HCT116 (cell line): ENCODE measurements at regions not wholly inside any gene's neighbourhood (a gene's known extent, or its start where the extent isn't known, plus 50 kb on each side); places are given as distances from the start of the nearest gene placed in this dataset.

Experiments
- ATAC-seq: fragments of 200-7000 bp; cut with Tn5 transposase; 2 replicates; pipeline ENCODE4 v1.9.1; 2020; ENCODE audit warnings: mild to moderate bottlenecking, moderate library complexity
- BruUV-seq: library from RNA; stranded (reverse); fragments of 400-500 nt; replicated peaks from 2 replicates; lab custom pipeline; 2021; lab: Mats Ljungman, UMichigan
- CTCF ChIA-PET: fragments of 300-600 bp; sonication (Branson Sonifier 250); formaldehyde crosslinking; loops from one replicate; lab custom pipeline; 2021; ENCODE audit warnings: antibody characterized with exemption; lab: Charles Lee
- POLR2A ChIA-PET: fragments of 300-600, 350-600 bp; sonication (Branson Sonifier 250); formaldehyde crosslinking; loops from one replicate; lab custom pipeline; 2021; ENCODE audit warnings: antibody characterized with exemption; lab: Charles Lee
- RAD21 ChIA-PET, 2 experiments: fragments of 300-600 bp; sonication (Branson Sonifier 250); formaldehyde crosslinking; loops; one replicate each; lab custom pipeline; 2023; ENCODE audit warnings: low total read pairs in 2 of 2; ENCODE audit not compliant: uncharacterized antibody in 2 of 2, unreplicated experiment in 2 of 2, low non-redundant PET in 1 of 2; lab: Charles Lee
- DNase-seq: peaks from one replicate; pipeline ENCODE4 v3.0.0-alpha.2; 2010; ENCODE audit warnings: low read depth, low spot score
- H2AFZ ChIP-seq: fragments of 200-600 bp; shearing (Covaris generic), sonication (generic); 2 replicates; pipeline ENCODE4 v1.6.1; 2017; ENCODE audit warnings: low read depth, mixed run types, mixed read lengths, antibody characterized with exemption, low read length; ENCODE audit not compliant: poor library complexity, severe bottlenecking
- H3K27ac ChIP-seq: 2 replicates; pipeline ENCODE4 v1.5.1; 2012; ENCODE audit warnings: low read depth, low read length
- H3K27me3 ChIP-seq: fragments of 200-600 bp; sonication (generic); 2 replicates; pipeline ENCODE4 v1.6.1; 2016; ENCODE audit warnings: mixed run types, low read length, mixed read lengths; ENCODE audit not compliant: insufficient read depth
- H3K36me3 ChIP-seq, 2 experiments: fragments of 200-500 bp in 1 of 2; fragments of 200-600 bp in 1 of 2; sonication (Bioruptor generic) in 1 of 2; sonication (generic) in 1 of 2; 2 replicates each; pipeline versions ENCODE4 v1.5.1 to v1.6.1; 2014 to 2016; ENCODE audit warnings: low read length in 2 of 2, inconsistent platforms in 1 of 2, mixed read lengths in 1 of 2, mixed run types in 1 of 2; ENCODE audit not compliant: insufficient read depth in 2 of 2, control insufficient read depth in 1 of 2
- H3K4me1 ChIP-seq, 2 experiments: fragments of 200-600 bp in 1 of 2; sonication (generic) in 1 of 2; 2 replicates each; pipeline versions ENCODE4 v1.5.1 to v1.6.1; 2012 to 2017; ENCODE audit warnings: low read length in 2 of 2, inconsistent platforms in 1 of 2, mild to moderate bottlenecking in 1 of 2, mixed read lengths in 1 of 2, mixed run types in 1 of 2, moderate library complexity in 1 of 2; ENCODE audit not compliant: insufficient read depth in 2 of 2, control insufficient read depth in 1 of 2
- H3K4me2 ChIP-seq: fragments of 200-600 bp; sonication (generic); 2 replicates; pipeline ENCODE4 v1.6.1; 2017; ENCODE audit warnings: mixed run types, low read length, mixed read lengths
- H3K4me3 ChIP-seq, 2 experiments: fragments of 200-600 bp in 1 of 2; sonication (generic) in 1 of 2; replicated peaks in 1 of 2; 2 replicates each; pipeline ENCODE4 v1.5.1; 2011 to 2016; ENCODE audit warnings: low read length in 2 of 2, control low read depth in 1 of 2, low read depth in 1 of 2, mild to moderate bottlenecking in 1 of 2, mixed read lengths in 1 of 2, mixed run types in 1 of 2
- H3K79me2 ChIP-seq: fragments of 200-600 bp; sonication (generic); 2 replicates; pipeline ENCODE4 v1.6.1; 2017; ENCODE audit warnings: mild to moderate bottlenecking, mixed run types, low read length, moderate library complexity, mixed read lengths; ENCODE audit not compliant: insufficient read depth
- H3K9ac ChIP-seq: fragments of 200-600 bp; sonication (generic); 2 replicates; pipeline ENCODE4 v1.6.1; 2016; ENCODE audit warnings: low read length, mixed read lengths
- H3K9me2 ChIP-seq: fragments of 200-600 bp; sonication (generic), shearing (Covaris generic); 2 replicates; pipeline ENCODE4 v1.6.1; 2017; ENCODE audit warnings: mixed run types, mild to moderate bottlenecking, moderate library complexity; ENCODE audit not compliant: insufficient read depth
- H3K9me3 ChIP-seq, 2 experiments: fragments of 200-500 bp in 1 of 2; fragments of 200-600 bp in 1 of 2; sonication (Bioruptor generic) in 1 of 2; sonication (generic) in 1 of 2; 2 replicates each; pipeline ENCODE4 v1.6.1; 2014 to 2017; ENCODE audit warnings: low read length in 2 of 2, mixed read lengths in 2 of 2, inconsistent platforms in 1 of 2, low read depth in 1 of 2, mild to moderate bottlenecking in 1 of 2, mixed run types in 1 of 2, moderate library complexity in 1 of 2; ENCODE audit not compliant: control insufficient read depth in 1 of 2, insufficient read depth in 1 of 2
- H4K20me1 ChIP-seq: fragments of 200-600 bp; sonication (generic), shearing (Covaris generic); 2 replicates; pipeline ENCODE4 v1.6.1; 2017; ENCODE audit warnings: mixed run types, mild to moderate bottlenecking, moderate library complexity; ENCODE audit not compliant: insufficient read depth
- ATF3 ChIP-seq: IDR thresholded peaks from 2 replicates; pipeline ENCODE4 v1.6.1; 2012
- CBX3 ChIP-seq: IDR thresholded peaks from 2 replicates; pipeline ENCODE4 v1.6.1; 2012; ENCODE audit warnings: low read depth
- CEBPB ChIP-seq: IDR thresholded peaks from 2 replicates; pipeline ENCODE4 v1.6.1; 2012; ENCODE audit warnings: low read depth
- CTCF ChIP-seq, 3 experiments: fragments of 200-600 bp in 1 of 3; sonication (generic) in 1 of 3; IDR thresholded peaks in 2 of 3; conservative IDR thresholded peaks in 1 of 3; 2 replicates each; pipeline ENCODE4 v1.5.1; 2012 to 2017; ENCODE audit warnings: low read depth in 2 of 3, low read length in 2 of 3, antibody characterized with exemption in 1 of 3, borderline replicate concordance in 1 of 3, control low read depth in 1 of 3, mild to moderate bottlenecking in 1 of 3, mixed read lengths in 1 of 3, mixed run types in 1 of 3, moderate library complexity in 1 of 3; ENCODE audit not compliant: insufficient read depth in 1 of 3
- EGR1 ChIP-seq: IDR thresholded peaks from 2 replicates; pipeline ENCODE4 v1.6.1; 2012; ENCODE audit warnings: low read depth
- ELF1 ChIP-seq: IDR thresholded peaks from 2 replicates; pipeline ENCODE4 v1.6.1; 2012; ENCODE audit warnings: low read depth, borderline replicate concordance
- EZH2 ChIP-seq: fragments of 200-600 bp; sonication (generic); IDR thresholded peaks from 2 replicates; pipeline ENCODE4 v1.6.1; 2017; ENCODE audit warnings: antibody characterized with exemption, mixed run types
- FOSL1 ChIP-seq: IDR thresholded peaks from 2 replicates; pipeline ENCODE4 v1.6.1; 2012; ENCODE audit warnings: low read depth
- JUND ChIP-seq: IDR thresholded peaks from 2 replicates; pipeline ENCODE4 v1.6.1; 2012
- POLR2AphosphoS5 ChIP-seq: IDR thresholded peaks from 2 replicates; pipeline ENCODE4 v1.6.1; 2011; ENCODE audit warnings: mild to moderate bottlenecking, low read depth, low read length, moderate library complexity
- RAD21 ChIP-seq: IDR thresholded peaks from 2 replicates; pipeline ENCODE4 v1.6.1; 2012; ENCODE audit warnings: low read depth, mild to moderate bottlenecking
- SIN3A ChIP-seq: IDR thresholded peaks from 2 replicates; pipeline ENCODE4 v1.6.1; 2012; ENCODE audit warnings: low read depth
- SP1 ChIP-seq: IDR thresholded peaks from 2 replicates; pipeline ENCODE4 v1.6.1; 2012; ENCODE audit warnings: low read depth
- SRF ChIP-seq: IDR thresholded peaks from 2 replicates; pipeline ENCODE4 v1.6.1; 2012; ENCODE audit warnings: low read depth
- TCF7L2 ChIP-seq: IDR thresholded peaks from 2 replicates; pipeline ENCODE4 v1.7.0; 2011; ENCODE audit warnings: borderline replicate concordance, inconsistent platforms; ENCODE audit not compliant: insufficient read depth, insufficient read length; ENCODE audit errors: extremely low read depth
- YY1 ChIP-seq: IDR thresholded peaks from 2 replicates; pipeline ENCODE4 v1.6.1; 2011; ENCODE audit warnings: low read length, low read depth, moderate library complexity, mild to moderate bottlenecking; ENCODE audit not compliant: insufficient replicate concordance; ENCODE audit errors: extremely low read depth
- ZBTB33 ChIP-seq: IDR thresholded peaks from 2 replicates; pipeline ENCODE4 v1.6.1; 2011; ENCODE audit warnings: mild to moderate bottlenecking, low read length, moderate library complexity; ENCODE audit not compliant: insufficient replicate concordance; ENCODE audit errors: extremely low read depth
- ZFX ChIP-seq: fragments of 450-650 bp; IDR thresholded peaks from 2 replicates; pipeline ENCODE4 v1.6.1; 2017
- intact Hi-C: fragments of 100-400 bp; cut with micrococcal nuclease; formaldehyde crosslinking; loops from 2 replicates; pipeline ENCODE4 v1.10.0; 2022

GRCh38 chr5:40220260-40220659, 459.5 kb upstream of the PTGER4 start:
- Histone ChIP-seq H3K27me3 (no peaks in the 10 kb centered on the region), H3K9me2 (no peaks in the 10 kb centered on the region), H4K20me1 (no peaks in the 10 kb centered on the region), H3K36me3 (no peaks in the 10 kb centered on the region), H3K79me2 (no peaks in the 10 kb centered on the region), H3K9me3 (no peaks in the 10 kb centered on the region), H3K4me1 (no peaks in the 10 kb centered on the region), H3K4me2 (no peak overlapping the region), H3K4me3 (no peak overlapping the region), H2AFZ (no peak overlapping the region), H3K9ac (no peak overlapping the region), H3K27ac (no peak overlapping the region)
- ATAC-seq (no peak), DNase-seq (no peak)
- no TSS peak for BruUV-seq
- ChIA-PET POLR2A (no interaction called here), RAD21 (no interaction called here), CTCF (no interaction called here)
- TF ChIP-seq SRF (no peak), EGR1 (no peak), EZH2 (no peak), JUND (no peak), ZBTB33 (no peak), CTCF (IDR thresholded peaks at IDR 0.05 in 2 of 3, conservative IDR thresholded peaks at IDR 0.05 in 1 of 3; ENCODE audit: borderline replicate concordance in 1 of 3, insufficient read depth in 1 of 3, low read depth in 2 of 3, low read length in 2 of 3) (no peak), FOSL1 (no peak), ZFX (no peak), CBX3 (no peak), SP1 (no peak), CEBPB (no peak), RAD21 (no peak), SIN3A (no peak), ATF3 (no peak), TCF7L2 (no peak), ELF1 (no peak), YY1 (no peak), POLR2AphosphoS5 (no peak)
- intact Hi-C loops = no loop called here
